ENCODE measurements at regions not wholly inside any gene's neighbourhood (a gene's known extent, or its start where the extent isn't known, plus 50 kb on each side); places are given as distances from the start of the nearest gene placed in this dataset.

- peaks cover 0 to 3% (median 0%) of the 10 kb centered on the region in 8 donors for H3K9me3 ChIP-seq
- 57 to 72% (median 64%) methylated on average over 3 of the region's 3 CpGs for WGBS, 5 donors
- TF ChIP-seq POLR2A (IDR thresholded peaks at IDR 0.05) (no peak), POLR2AphosphoS5 (IDR thresholded peaks at IDR 0.05) (no peak)
- TF ChIP-seq, protein P1, sequence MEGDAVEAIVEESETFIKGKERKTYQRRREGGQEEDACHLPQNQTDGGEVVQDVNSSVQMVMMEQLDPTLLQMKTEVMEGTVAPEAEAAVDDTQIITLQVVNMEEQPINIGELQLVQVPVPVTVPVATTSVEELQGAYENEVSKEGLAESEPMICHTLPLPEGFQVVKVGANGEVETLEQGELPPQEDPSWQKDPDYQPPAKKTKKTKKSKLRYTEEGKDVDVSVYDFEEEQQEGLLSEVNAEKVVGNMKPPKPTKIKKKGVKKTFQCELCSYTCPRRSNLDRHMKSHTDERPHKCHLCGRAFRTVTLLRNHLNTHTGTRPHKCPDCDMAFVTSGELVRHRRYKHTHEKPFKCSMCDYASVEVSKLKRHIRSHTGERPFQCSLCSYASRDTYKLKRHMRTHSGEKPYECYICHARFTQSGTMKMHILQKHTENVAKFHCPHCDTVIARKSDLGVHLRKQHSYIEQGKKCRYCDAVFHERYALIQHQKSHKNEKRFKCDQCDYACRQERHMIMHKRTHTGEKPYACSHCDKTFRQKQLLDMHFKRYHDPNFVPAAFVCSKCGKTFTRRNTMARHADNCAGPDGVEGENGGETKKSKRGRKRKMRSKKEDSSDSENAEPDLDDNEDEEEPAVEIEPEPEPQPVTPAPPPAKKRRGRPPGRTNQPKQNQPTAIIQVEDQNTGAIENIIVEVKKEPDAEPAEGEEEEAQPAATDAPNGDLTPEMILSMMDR (IDR thresholded peaks at IDR 0.05 in 8 of 11, conservative IDR thresholded peaks at IDR 0.05 in 3 of 11): no peak
- no peaks in the 10 kb centered on the region for H3K36me3 ChIP-seq
- no peaks in the 10 kb centered on the region for H3K4me1 ChIP-seq
- H3K27ac ChIP-seq: no peak overlapping the region
- H3K4me3 ChIP-seq: no peak overlapping the region
- intact Hi-C loops (cut with DNase I; ENCODE audit: low total_unique reads): no loop called here
- no peaks in the 10 kb centered on the region for H3K27me3 ChIP-seq (replicated peaks in 1 of 7)
- no peak for DNase-seq
These were observed 372.1 kb upstream of the HS3ST5 start for GRCh38 chr6:114714836-114715507.

- Histone ChIP-seq H3K4me1 (no peaks in the 10 kb centered on the region), H3K9me3 (peaks cover 0 to 3% (median 0%) of the 10 kb centered on the region in 8 donors), H3K4me3 (no peak overlapping the region), H3K36me3 (no peaks in the 10 kb centered on the region), H3K27ac (no peak overlapping the region), H3K27me3 (replicated peaks in 1 of 7) (no peaks in the 10 kb centered on the region)
- intact Hi-C loops (cut with DNase I; ENCODE audit: low total_unique reads): no loop called here
- WGBS, 5 donors: 65 to 78% (median 73%) methylated on average over 2 of the region's 2 CpGs
- no peak for DNase-seq
- TF ChIP-seq POLR2AphosphoS5 (IDR thresholded peaks at IDR 0.05): no peak
- TF ChIP-seq, protein P1 (IDR thresholded peaks at IDR 0.05 in 8 of 11, conservative IDR thresholded peaks at IDR 0.05 in 3 of 11): no peak
- no peak for TF ChIP-seq POLR2A (IDR thresholded peaks at IDR 0.05)
These were observed 370.9 kb upstream of the HS3ST5 start for GRCh38 chr6:114713690-114714089.

- Histone ChIP-seq H3K27me3 (replicated peaks in 1 of 7) (no peaks in the 10 kb centered on the region), H3K36me3 (no peaks in the 10 kb centered on the region), H3K27ac (no peak overlapping the region), H3K4me1 (no peaks in the 10 kb centered on the region), H3K9me3 (peaks cover 0 to 3% (median 0%) of the 10 kb centered on the region in 8 donors), H3K4me3 (no peak overlapping the region)
- TF ChIP-seq, protein P1 (IDR thresholded peaks at IDR 0.05 in 8 of 11, conservative IDR thresholded peaks at IDR 0.05 in 3 of 11): no peak
- TF ChIP-seq POLR2A (IDR thresholded peaks at IDR 0.05) (no peak), POLR2AphosphoS5 (IDR thresholded peaks at IDR 0.05) (no peak)
- DNase-seq: no peak
- intact Hi-C loops (cut with DNase I; ENCODE audit: low total_unique reads): no loop called here
- WGBS, 5 donors: 82 to 97% (median 90%) methylated on average over 1 of the region's 1 CpG
These were observed 369.4 kb upstream of the HS3ST5 start for GRCh38 chr6:114712129-114712662.

- TF ChIP-seq POLR2A (IDR thresholded peaks at IDR 0.05): no peak
- TF ChIP-seq, protein P1 (IDR thresholded peaks at IDR 0.05 in 8 of 11, conservative IDR thresholded peaks at IDR 0.05 in 3 of 11): no peak
- no peak for TF ChIP-seq POLR2AphosphoS5 (IDR thresholded peaks at IDR 0.05)
- no peaks in the 10 kb centered on the region for H3K27me3 ChIP-seq (replicated peaks in 1 of 7)
- DNase-seq: no peak
- no peaks in the 10 kb centered on the region for H3K9me3 ChIP-seq
- no peak overlapping the region for H3K4me3 ChIP-seq
- H3K36me3 ChIP-seq: no peaks in the 10 kb centered on the region
- intact Hi-C loops (cut with DNase I; ENCODE audit: low total_unique reads): no loop called here
- WGBS, 5 donors: 51 to 66% (median 64%) methylated on average over 5 of the region's 5 CpGs
- H3K4me1 ChIP-seq: no peaks in the 10 kb centered on the region
- no peak overlapping the region for H3K27ac ChIP-seq
These were observed 364.3 kb upstream of the HS3ST5 start for GRCh38 chr6:114707081-114707620.
